ENCODE measurements at regions not wholly inside any gene's neighbourhood (a gene's known extent, or its start where the extent isn't known, plus 50 kb on each side); places are given as distances from the start of the nearest gene placed in this dataset.

DNA sequence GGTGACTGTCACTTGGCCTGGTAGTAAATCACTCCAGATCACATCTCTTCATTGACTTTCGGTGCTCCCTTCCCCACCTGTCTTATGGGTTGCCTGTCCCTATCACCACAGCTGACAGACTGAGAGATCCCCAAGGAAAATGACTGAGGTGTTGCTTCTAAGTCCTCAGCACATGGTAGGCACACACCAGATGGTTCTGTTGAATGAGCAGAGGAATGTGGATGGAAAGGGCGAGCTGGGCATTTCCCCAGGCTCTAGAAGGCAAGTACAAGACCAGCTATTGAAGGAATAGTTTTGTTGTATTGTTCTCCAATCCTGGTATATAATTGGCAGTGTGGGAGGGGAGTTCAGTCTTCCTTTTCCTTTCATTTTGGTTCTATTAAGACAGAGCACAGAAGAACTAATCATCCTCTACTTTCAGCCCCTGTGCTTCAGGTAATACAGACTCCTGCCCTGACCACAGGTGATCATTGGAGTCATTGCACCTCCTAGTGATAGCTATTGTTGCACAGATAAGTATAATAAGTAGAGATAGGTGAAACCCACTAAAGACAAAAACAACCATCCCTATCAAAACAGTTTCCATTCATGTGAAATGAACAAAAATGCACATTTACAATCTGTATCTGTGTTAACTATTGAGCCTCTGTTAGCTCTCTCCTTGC, 158.6 kb downstream of the TRAM1L1 start:
- Mint-ChIP-seq H3K4me3 (no peak overlapping the region), H3K9me3 (no peaks in the 10 kb centered on the region), H3K36me3 (ENCODE audit: low read depth) (no peaks in the 10 kb centered on the region), H3K27me3 (no peaks in the 10 kb centered on the region), H3K4me1 (no peaks in the 10 kb centered on the region), H3K27ac (no peak overlapping the region)
- no peak for TF ChIP-seq CTCF (IDR thresholded peaks at IDR 0.05)
- ChIA-PET POLR2A (no interaction called here), CTCF (no interaction called here)
- no peak for DNase-seq
- intact Hi-C loops (cut with micrococcal nuclease): no loop called here
- no peak for ATAC-seq (ENCODE audit: low read depth)

DNA sequence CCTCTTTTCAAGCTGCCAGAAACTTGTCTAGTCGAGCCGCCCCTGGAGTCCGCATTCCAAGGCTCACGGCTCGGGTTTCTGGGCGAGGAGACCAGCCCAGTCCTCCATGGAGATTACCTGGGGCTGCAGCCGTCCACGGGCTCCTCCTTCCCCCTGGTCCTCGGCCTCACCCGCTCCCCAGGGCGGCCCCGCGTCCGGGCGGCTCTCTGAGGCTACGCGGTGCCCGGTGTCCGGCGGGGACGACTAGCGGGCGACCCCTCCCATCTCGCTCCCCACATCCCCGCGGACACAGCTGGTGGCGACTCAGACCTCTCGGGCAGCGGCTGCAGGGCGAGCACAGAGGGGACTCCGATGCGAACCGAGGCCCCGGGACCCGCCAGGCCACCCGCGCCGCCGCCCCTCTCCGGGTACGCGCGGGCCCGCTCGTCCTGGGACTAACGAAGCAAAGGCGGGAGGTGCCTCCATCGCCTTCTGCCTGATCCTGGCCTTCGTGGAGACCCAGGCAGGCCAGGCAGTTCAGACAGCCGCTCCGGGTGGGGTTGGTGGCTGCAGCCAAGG, 159.4 kb downstream of the TRAM1L1 start:
- H3K4me3 Mint-ChIP-seq: no peak overlapping the region
- H3K9me3 Mint-ChIP-seq: no peaks in the 10 kb centered on the region
- DNase-seq: no peak
- ChIA-PET CTCF (no interaction called here), POLR2A (no interaction called here)
- ATAC-seq (ENCODE audit: low read depth): no peak
- H3K4me1 Mint-ChIP-seq: no peaks in the 10 kb centered on the region
- H3K36me3 Mint-ChIP-seq (ENCODE audit: low read depth): no peaks in the 10 kb centered on the region
- no peaks in the 10 kb centered on the region for H3K27me3 Mint-ChIP-seq
- intact Hi-C loops (cut with micrococcal nuclease): no loop called here
- no peak for TF ChIP-seq CTCF (IDR thresholded peaks at IDR 0.05)
- H3K27ac Mint-ChIP-seq: no peak overlapping the region

DNA sequence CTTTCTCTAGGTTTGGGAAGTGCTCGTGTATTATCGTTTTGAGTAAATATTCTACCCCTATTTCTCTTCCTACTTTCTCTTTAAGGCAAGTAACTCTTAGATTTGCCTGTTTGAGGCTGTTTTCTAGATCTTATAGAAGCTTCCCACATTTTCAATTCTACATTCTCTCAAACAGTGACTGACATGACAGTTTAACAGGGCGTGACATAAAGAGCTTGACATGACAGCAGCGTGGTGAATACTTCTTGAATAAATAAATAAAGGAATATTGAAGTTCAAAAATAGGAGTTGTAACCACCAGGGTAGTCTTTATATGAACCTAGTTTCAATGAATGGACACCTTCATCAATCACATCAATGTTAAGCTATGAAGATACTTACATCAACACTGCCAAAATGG, 162.0 kb downstream of the TRAM1L1 start:
- ChIA-PET CTCF (no interaction called here), POLR2A (no interaction called here)
- Mint-ChIP-seq H3K4me1 (no peaks in the 10 kb centered on the region), H3K27me3 (no peaks in the 10 kb centered on the region), H3K4me3 (no peak overlapping the region), H3K36me3 (ENCODE audit: low read depth) (no peaks in the 10 kb centered on the region), H3K9me3 (peaks cover 3% of the 10 kb centered on the region), H3K27ac (no peak overlapping the region)
- DNase-seq (no peak), ATAC-seq (ENCODE audit: low read depth) (no peak)
- no peak for TF ChIP-seq CTCF (IDR thresholded peaks at IDR 0.05)
- intact Hi-C loops (cut with micrococcal nuclease): no loop called here

- Mint-ChIP-seq H3K4me1 (no peaks in the 10 kb centered on the region), H3K27ac (no peak overlapping the region), H3K4me3 (no peak overlapping the region), H3K27me3 (no peaks in the 10 kb centered on the region), H3K9me3 (no peaks in the 10 kb centered on the region), H3K36me3 (ENCODE audit: low read depth) (no peaks in the 10 kb centered on the region)
- DNase-seq (no peak), ATAC-seq (ENCODE audit: low read depth) (no peak)
- ChIA-PET CTCF (no interaction called here), POLR2A (no interaction called here)
- intact Hi-C loops (cut with micrococcal nuclease): no loop called here
- TF ChIP-seq CTCF (IDR thresholded peaks at IDR 0.05): no peak
Observed at GRCh38 chr4:116913451-116913850, 171.9 kb downstream of the TRAM1L1 start.

- ATAC-seq (ENCODE audit: low read depth) (no peak), DNase-seq (no peak)
- Mint-ChIP-seq H3K9me3 (no peaks in the 10 kb centered on the region), H3K27me3 (no peaks in the 10 kb centered on the region), H3K36me3 (ENCODE audit: low read depth) (no peaks in the 10 kb centered on the region), H3K4me3 (no peak overlapping the region), H3K27ac (no peak overlapping the region), H3K4me1 (no peaks in the 10 kb centered on the region)
- TF ChIP-seq CTCF (IDR thresholded peaks at IDR 0.05): no peak
- intact Hi-C loops (cut with micrococcal nuclease): no loop called here
- POLR2A ChIA-PET: no interaction called here
- CTCF ChIA-PET: no interaction called here
Observed at GRCh38 chr4:116906758-116907157, 178.6 kb downstream of the TRAM1L1 start.
